Astrocyte (in vitro differentiated cells and primary cell): ENCODE measurements at regions not wholly inside any gene's neighbourhood (a gene's known extent, or its start where the extent isn't known, plus 50 kb on each side); places are given as distances from the start of the nearest gene placed in this dataset.

Experiments
- DNase-seq: peaks from one replicate; pipeline ENCODE4 v3.0.0-alpha.2; 2010; ENCODE audit warnings: low read depth
- FAIRE-seq: peaks from 2 replicates; lab custom pipeline; 2011; peaks lifted over from hg19 to GRCh38; lab: Jason Lieb, UNC
- H2AFZ ChIP-seq: 2 replicates; pipeline ENCODE4 v1.6.0; 2012; ENCODE audit warnings: low read depth, low read length, inconsistent platforms
- H3K27ac ChIP-seq: 2 replicates; pipeline ENCODE4 v1.5.1; 2011; ENCODE audit warnings: low read depth, low read length, inconsistent platforms
- H3K27me3 ChIP-seq: 2 replicates; pipeline ENCODE4 v1.6.0; 2011; ENCODE audit warnings: low read length, inconsistent platforms; ENCODE audit not compliant: insufficient read depth
- H3K36me3 ChIP-seq: 2 replicates; pipeline ENCODE4 v1.5.1; 2011; ENCODE audit warnings: low read length, inconsistent platforms; ENCODE audit not compliant: insufficient read depth
- H3K4me1 ChIP-seq: 2 replicates; pipeline ENCODE4 v1.5.1; 2011; ENCODE audit warnings: low read length, inconsistent platforms; ENCODE audit not compliant: insufficient read depth
- H3K4me2 ChIP-seq: 2 replicates; pipeline ENCODE4 v1.6.0; 2012; ENCODE audit warnings: low read length, inconsistent platforms
- H3K4me3 ChIP-seq: 2 replicates; pipeline ENCODE4 v1.5.1; 2011; ENCODE audit warnings: low read depth, mild to moderate bottlenecking, low read length, inconsistent platforms; ENCODE audit not compliant: insufficient read depth
- H3K79me2 ChIP-seq: 2 replicates; pipeline ENCODE4 v1.6.0; 2012; ENCODE audit warnings: mild to moderate bottlenecking, low read length, inconsistent platforms; ENCODE audit not compliant: insufficient read depth
- H3K9ac ChIP-seq: 2 replicates; pipeline ENCODE4 v1.6.0; 2012; ENCODE audit warnings: mild to moderate bottlenecking, low read length, inconsistent platforms
- H3K9me3 ChIP-seq: 2 replicates; pipeline ENCODE4 v1.5.1; 2012; ENCODE audit warnings: low read depth, mild to moderate bottlenecking, low read length, inconsistent platforms; ENCODE audit not compliant: insufficient read depth
- H4K20me1 ChIP-seq: 2 replicates; pipeline ENCODE4 v1.6.0; 2012; ENCODE audit warnings: low read length, inconsistent platforms; ENCODE audit not compliant: insufficient read depth
- H3K27ac Mint-ChIP-seq: one replicate; pipeline ENCODE4 v1.8.0; 2021; ENCODE audit warnings: mild to moderate bottlenecking, mixed read lengths; ENCODE audit not compliant: unreplicated experiment
- H3K27me3 Mint-ChIP-seq: one replicate; pipeline ENCODE4 v1.8.0; 2021; ENCODE audit warnings: low read depth, mixed read lengths; ENCODE audit not compliant: unreplicated experiment
- H3K36me3 Mint-ChIP-seq: one replicate; pipeline ENCODE4 v1.8.0; 2021; ENCODE audit warnings: low read depth, mixed read lengths; ENCODE audit not compliant: unreplicated experiment
- H3K4me1 Mint-ChIP-seq: one replicate; pipeline ENCODE4 v1.8.0; 2021; ENCODE audit warnings: low read depth, mixed read lengths; ENCODE audit not compliant: unreplicated experiment
- H3K4me3 Mint-ChIP-seq: one replicate; pipeline ENCODE4 v1.8.0; 2021; ENCODE audit warnings: mild to moderate bottlenecking, moderate library complexity, mixed read lengths; ENCODE audit not compliant: unreplicated experiment
- H3K9me3 Mint-ChIP-seq: one replicate; pipeline ENCODE4 v1.8.0; 2021; ENCODE audit warnings: mild to moderate bottlenecking, mixed read lengths; ENCODE audit not compliant: unreplicated experiment
- EZH2 ChIP-seq: IDR thresholded peaks from 2 replicates; pipeline ENCODE4 v1.6.1; 2012; ENCODE audit warnings: mild to moderate bottlenecking, low read length, inconsistent platforms; ENCODE audit not compliant: insufficient read depth
- TF ChIP-seq, protein P1 (sequence below): IDR thresholded peaks from 2 replicates; pipeline ENCODE4 v1.5.1; 2011; ENCODE audit warnings: low read depth, mild to moderate bottlenecking, inconsistent platforms, low read length, moderate library complexity; ENCODE audit not compliant: insufficient read depth

GRCh38 chr19:28636706-28637105 is 576.2 kb downstream of the UQCRFS1 start:
- H3K4me3 Mint-ChIP-seq, result no peak overlapping the region
- DNase-seq (no peak), FAIRE-seq (no peak)
- H3K9me3 Mint-ChIP-seq, result peaks cover 6% of the 10 kb centered on the region
- H3K36me3 ChIP-seq, result no peaks in the 10 kb centered on the region
- no peaks in the 10 kb centered on the region for H4K20me1 ChIP-seq
- H3K79me2 ChIP-seq, result no peaks in the 10 kb centered on the region
- H3K36me3 Mint-ChIP-seq, result no peaks in the 10 kb centered on the region
- H3K27ac Mint-ChIP-seq, result no peak overlapping the region
- no peaks in the 10 kb centered on the region for H3K27me3 ChIP-seq
- no peak overlapping the region for H3K9ac ChIP-seq
- H3K27ac ChIP-seq, result no peak overlapping the region
- no peaks in the 10 kb centered on the region for H3K9me3 ChIP-seq
- no peaks in the 10 kb centered on the region for H3K4me1 ChIP-seq
- no peak overlapping the region for H3K4me2 ChIP-seq
- no peak overlapping the region for H3K4me3 ChIP-seq
- H2AFZ ChIP-seq, result no peak overlapping the region
- no peaks in the 10 kb centered on the region for H3K4me1 Mint-ChIP-seq
- TF ChIP-seq, protein P1, sequence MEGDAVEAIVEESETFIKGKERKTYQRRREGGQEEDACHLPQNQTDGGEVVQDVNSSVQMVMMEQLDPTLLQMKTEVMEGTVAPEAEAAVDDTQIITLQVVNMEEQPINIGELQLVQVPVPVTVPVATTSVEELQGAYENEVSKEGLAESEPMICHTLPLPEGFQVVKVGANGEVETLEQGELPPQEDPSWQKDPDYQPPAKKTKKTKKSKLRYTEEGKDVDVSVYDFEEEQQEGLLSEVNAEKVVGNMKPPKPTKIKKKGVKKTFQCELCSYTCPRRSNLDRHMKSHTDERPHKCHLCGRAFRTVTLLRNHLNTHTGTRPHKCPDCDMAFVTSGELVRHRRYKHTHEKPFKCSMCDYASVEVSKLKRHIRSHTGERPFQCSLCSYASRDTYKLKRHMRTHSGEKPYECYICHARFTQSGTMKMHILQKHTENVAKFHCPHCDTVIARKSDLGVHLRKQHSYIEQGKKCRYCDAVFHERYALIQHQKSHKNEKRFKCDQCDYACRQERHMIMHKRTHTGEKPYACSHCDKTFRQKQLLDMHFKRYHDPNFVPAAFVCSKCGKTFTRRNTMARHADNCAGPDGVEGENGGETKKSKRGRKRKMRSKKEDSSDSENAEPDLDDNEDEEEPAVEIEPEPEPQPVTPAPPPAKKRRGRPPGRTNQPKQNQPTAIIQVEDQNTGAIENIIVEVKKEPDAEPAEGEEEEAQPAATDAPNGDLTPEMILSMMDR, result no peak
- no peak for TF ChIP-seq EZH2
- H3K27me3 Mint-ChIP-seq, result peaks cover 2% of the 10 kb centered on the region

- no peaks in the 10 kb centered on the region for H3K79me2 ChIP-seq
- H3K27me3 ChIP-seq, result no peaks in the 10 kb centered on the region
- no peak overlapping the region for H3K4me2 ChIP-seq
- no peaks in the 10 kb centered on the region for H4K20me1 ChIP-seq
- no peak overlapping the region for H2AFZ ChIP-seq
- no peak overlapping the region for H3K4me3 Mint-ChIP-seq
- no peak overlapping the region for H3K9ac ChIP-seq
- H3K9me3 ChIP-seq, result no peaks in the 10 kb centered on the region
- H3K36me3 Mint-ChIP-seq, result no peaks in the 10 kb centered on the region
- no peak for DNase-seq
- H3K36me3 ChIP-seq, result no peaks in the 10 kb centered on the region
- no peaks in the 10 kb centered on the region for H3K4me1 ChIP-seq
- H3K27me3 Mint-ChIP-seq, result peaks cover 2% of the 10 kb centered on the region
- H3K27ac Mint-ChIP-seq, result no peak overlapping the region
- no peak for FAIRE-seq
- H3K4me3 ChIP-seq, result no peak overlapping the region
- H3K4me1 Mint-ChIP-seq, result no peaks in the 10 kb centered on the region
- H3K27ac ChIP-seq, result no peak overlapping the region
- TF ChIP-seq EZH2, result no peak
- TF ChIP-seq, protein P1, result no peak
- peaks cover 6% of the 10 kb centered on the region for H3K9me3 Mint-ChIP-seq
These were observed 576.8 kb downstream of the UQCRFS1 start for GRCh38 chr19:28636016-28636629.

- Mint-ChIP-seq H3K9me3 (peaks cover 6% of the 10 kb centered on the region), H3K4me3 (no peak overlapping the region), H3K4me1 (no peaks in the 10 kb centered on the region), H3K27ac (no peak overlapping the region), H3K36me3 (no peaks in the 10 kb centered on the region), H3K27me3 (peaks cover 2% of the 10 kb centered on the region)
- no peaks in the 10 kb centered on the region for H3K36me3 ChIP-seq
- H3K27ac ChIP-seq, result no peak overlapping the region
- H4K20me1 ChIP-seq, result no peaks in the 10 kb centered on the region
- TF ChIP-seq EZH2, result no peak
- TF ChIP-seq, protein P1, result no peak
- FAIRE-seq (no peak), DNase-seq (no peak)
- no peaks in the 10 kb centered on the region for H3K79me2 ChIP-seq
- H2AFZ ChIP-seq, result no peak overlapping the region
- no peaks in the 10 kb centered on the region for H3K27me3 ChIP-seq
- no peak overlapping the region for H3K9ac ChIP-seq
- no peak overlapping the region for H3K4me3 ChIP-seq
- H3K4me2 ChIP-seq, result no peak overlapping the region
- no peaks in the 10 kb centered on the region for H3K9me3 ChIP-seq
- no peaks in the 10 kb centered on the region for H3K4me1 ChIP-seq
These were observed 578.1 kb downstream of the UQCRFS1 start for GRCh38 chr19:28634837-28635236.
